SK-N-SH treated with all-trans-retinoic acid at 6 μM for 48 hours (cell line): ENCODE measurements at regions not wholly inside any gene's neighbourhood (a gene's known extent, or its start where the extent isn't known, plus 50 kb on each side); places are given as distances from the start of the nearest gene placed in this dataset.
"Not testable (repeated sequence)": the region's sequence is repeated elsewhere in the genome, so short reads cannot be mapped to it uniquely, and the experiment has no call there.

ENCODE experiments used
- CSRNP3 ChIP-seq: fragments of 250-450 bp; sonication (Bioruptor Pico); IDR thresholded peaks from 2 replicates; pipeline ENCODE4 v1.5.1; 2021; ENCODE audit warnings: mild to moderate bottlenecking, moderate library complexity
- ISL1 ChIP-seq: fragments of 250-450 bp; sonication (Bioruptor Pico); IDR thresholded peaks from 2 replicates; pipeline ENCODE4 v2.1.2; 2022; ENCODE audit warnings: mild to moderate bottlenecking, moderate library complexity
- PATZ1 ChIP-seq: fragments of 250-450 bp; sonication (Bioruptor Pico); IDR thresholded peaks from 2 replicates; pipeline ENCODE4 v1.8.0; 2020; ENCODE audit warnings: mild to moderate bottlenecking, moderate library complexity, borderline replicate concordance
- ZFP3 ChIP-seq: fragments of 250-450 bp; sonication (Bioruptor Pico); IDR thresholded peaks from 2 replicates; pipeline ENCODE4 v1.5.0; 2020; ENCODE audit warnings: mild to moderate bottlenecking, moderate library complexity
- ZNF8 ChIP-seq: fragments of 450-650 bp; formaldehyde crosslinking; IDR thresholded peaks from 2 replicates; pipeline ENCODE4 v1.5.0; 2020; ENCODE audit warnings: mild to moderate bottlenecking, moderate library complexity

GRCh38 chr9:61856858-61857453 is 667.1 kb downstream of the SPATA31A7 start:
- not testable (repeated sequence) for TF ChIP-seq ZFP3; CSRNP3 (CRISPR knock-in tag); PATZ1 (CRISPR knock-in tag); ISL1 (CRISPR knock-in tag); ZNF8
